NCI-H2081 (cell line): ENCODE measurements at regions not wholly inside any gene's neighbourhood (a gene's known extent, or its start where the extent isn't known, plus 50 kb on each side); places are given as distances from the start of the nearest gene placed in this dataset.
"Not testable (repeated sequence)": the region's sequence is repeated elsewhere in the genome, so short reads cannot be mapped to it uniquely, and the experiment has no call there.

Experiments
- DNase-seq, 2 experiments: peaks; one replicate each; lab custom pipeline; 2025; lab: John Stamatoyannopoulos, UW

DNA sequence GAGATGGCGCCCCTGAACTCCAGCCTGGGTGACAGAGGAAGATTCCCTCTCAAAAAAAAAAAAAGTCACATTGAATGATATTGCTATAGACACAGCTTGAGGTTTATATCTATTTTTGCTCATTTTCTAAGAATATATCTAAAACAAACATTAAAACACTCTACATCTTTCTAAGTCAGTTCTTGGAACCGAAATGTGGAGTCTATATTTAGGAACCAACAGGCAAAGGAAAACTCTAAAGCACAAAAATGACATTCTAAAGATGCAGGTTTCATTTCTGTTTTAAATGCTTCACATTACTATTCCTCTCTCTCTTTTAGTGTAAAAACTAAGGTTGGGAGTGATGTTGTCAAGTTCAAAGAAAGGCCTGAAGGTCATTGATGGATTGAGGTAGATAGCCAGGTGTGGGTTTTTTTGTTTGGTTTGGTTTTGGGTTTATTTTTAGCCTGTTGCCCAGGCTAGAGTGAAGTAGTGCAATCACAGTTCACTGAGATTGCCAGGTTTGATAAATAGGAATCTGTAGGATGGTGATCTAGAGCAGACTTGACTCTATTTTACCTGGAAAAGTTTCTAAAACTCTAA is 194.0 kb upstream of the RBBP8 start:
- no peak for DNase-seq

DNA sequence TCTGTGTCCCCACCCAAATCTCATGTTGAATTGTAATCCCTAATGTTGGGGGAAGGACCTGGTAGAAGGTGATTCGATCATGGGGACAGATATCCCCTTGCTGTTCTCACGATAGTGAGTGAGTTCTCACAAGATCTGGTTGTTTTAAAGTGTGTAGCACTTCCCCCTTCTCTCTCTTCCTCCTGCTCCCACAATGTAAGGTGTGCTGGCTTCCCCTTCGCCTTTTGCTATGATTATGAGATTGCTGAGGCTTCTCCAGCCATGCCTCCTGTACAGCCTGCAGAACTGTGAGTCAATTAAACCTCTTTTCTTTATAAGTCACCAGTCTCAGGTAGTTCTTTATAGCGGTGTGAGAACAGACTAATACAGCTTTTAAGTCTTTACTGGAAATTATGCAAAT is 193.3 kb upstream of the RBBP8 start:
- no peak for DNase-seq

DNA sequence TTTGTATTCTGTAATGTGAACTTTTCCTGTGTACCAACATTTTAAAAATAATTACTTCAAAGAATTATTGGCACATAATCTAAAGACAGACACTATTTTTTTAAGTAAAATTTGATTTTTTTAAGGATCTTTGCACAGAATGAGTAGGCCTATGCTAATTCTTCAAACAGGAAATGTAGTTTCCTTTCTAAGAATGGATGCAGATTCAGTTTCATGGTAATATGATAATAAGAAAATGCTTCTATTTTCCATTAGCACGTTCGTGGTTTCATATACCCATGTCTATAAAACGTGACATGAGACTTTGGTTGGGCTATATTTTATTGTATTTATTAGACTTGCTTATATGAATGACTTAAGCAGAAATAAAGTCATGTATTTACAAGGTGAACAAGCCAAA is 191.8 kb upstream of the RBBP8 start:
- DNase-seq = no peak

DNA sequence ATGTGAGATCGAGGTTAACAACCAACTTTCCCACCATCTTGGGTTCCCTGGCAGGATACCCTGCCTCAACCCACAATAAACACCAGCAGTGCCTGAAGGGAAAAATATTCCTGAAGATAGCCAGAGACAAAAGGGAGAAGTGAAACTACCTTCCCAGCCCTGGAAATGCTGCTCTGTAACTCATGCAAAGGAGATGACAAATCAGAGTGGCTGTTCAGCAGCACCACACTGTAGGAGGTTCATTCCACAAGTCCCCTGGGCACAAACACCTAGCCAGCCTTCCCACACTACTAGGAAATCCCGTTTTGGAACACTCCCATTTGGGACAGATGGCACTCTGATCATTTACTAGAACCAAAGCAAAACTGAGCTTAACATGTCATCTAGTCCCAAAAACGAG is 190.7 kb upstream of the RBBP8 start:
- DNase-seq = no peak

DNA sequence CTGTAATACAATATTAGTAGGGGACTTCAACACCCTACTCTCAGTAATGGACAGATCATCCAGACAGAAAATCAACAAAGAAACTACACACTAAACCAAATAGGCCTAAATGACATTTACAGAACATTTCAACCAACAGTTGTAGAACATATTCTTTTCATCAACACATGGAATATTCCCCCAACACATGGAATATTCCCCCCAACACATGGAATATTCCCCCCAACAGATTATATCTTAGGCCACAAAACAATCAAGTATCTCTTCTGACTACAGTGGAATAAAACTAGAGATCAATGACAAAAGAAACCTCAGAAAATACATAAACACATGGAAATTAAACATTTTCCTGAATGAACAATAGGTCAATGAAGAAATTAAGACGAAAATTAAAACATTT is 187.2 kb upstream of the RBBP8 start:
- DNase-seq = no peak

DNA sequence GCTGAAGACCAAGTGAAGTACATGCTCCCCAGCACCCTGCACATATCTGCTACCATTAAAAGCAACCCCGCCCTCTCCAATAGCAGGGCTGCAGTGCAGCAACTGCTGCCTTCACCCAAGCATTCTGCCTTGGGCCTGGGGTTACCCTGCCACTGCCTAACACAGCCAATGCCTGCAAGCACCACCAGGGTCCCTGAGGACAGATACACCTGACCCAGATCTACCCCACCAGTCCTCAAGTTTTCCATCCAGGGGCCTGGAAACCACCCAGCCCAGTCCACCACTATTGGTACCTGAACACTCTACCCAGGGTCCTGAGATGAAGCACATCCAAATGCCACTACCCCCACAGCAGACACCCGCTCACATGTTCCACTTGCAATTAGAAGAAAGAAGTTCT is 181.1 kb upstream of the RBBP8 start:
- DNase-seq = no peak

DNA sequence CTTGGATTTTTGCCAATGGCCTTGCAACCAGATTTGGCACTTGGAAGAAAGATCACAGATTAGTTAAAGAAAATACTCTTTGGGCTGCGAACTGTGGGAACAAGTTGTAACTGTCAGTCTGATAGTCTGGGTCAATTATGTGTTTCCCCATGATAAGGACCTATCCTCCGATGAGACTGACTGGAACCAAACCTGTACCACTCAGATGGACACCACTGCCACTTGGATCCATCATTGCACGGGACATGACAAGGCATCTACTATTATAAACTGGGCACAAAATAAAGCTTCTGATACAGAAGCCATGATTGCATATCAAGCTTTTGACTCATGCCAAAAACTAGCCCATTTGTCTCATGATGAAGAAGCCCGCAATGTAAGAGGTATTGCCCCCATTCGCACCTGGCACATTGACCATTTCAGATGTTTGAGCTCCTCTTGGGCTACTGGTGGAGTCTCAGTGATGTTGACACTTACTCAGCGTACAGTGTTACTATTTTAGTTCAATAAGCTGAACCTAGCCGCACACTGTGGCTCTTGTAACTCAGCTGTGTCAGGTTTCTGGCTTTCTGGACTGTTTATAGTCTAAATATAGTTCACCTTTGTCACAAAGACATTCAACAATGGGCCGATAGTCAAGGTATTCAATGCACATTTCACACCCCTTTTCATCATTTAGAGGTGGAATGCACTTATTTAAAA is 179.8 kb upstream of the RBBP8 start:
- no peak for DNase-seq

DNA sequence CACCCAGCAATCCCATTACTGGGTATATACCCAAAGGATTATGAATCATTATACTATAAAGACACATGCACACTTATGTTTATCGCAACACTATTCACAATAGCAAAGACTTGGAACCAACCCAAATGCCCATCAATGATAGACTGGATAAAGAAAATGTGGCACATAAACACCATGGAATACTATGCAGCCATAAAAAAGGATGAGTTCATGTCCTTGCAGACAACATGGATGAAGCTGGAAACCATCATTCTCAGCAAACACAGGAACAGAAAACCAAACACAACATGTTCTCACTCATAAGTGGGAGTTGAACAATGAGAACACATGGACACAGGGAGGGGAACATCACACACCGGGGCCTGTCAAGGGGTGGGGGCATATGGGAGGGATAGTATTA is 169.1 kb upstream of the RBBP8 start:
- not testable (repeated sequence) for DNase-seq

DNA sequence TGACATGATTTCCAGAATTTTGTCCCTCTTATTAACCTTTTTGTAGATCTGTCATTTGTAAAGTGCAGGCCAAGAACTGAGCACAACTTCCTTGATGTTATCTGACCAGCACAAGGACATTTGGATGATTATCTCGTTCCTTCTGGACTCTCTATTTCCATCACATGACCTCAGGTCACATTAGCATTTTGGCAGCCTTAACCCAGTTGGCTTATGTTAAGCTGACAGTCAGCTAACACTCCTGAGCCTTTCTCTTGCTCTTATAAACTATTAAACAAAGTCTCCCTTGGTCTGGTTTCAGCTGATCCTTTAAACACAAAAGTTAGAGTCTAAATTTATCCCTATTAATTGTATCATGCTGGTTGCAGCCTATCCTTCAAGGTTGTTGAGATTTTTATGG is 167.2 kb upstream of the RBBP8 start:
- no peak for DNase-seq

DNA sequence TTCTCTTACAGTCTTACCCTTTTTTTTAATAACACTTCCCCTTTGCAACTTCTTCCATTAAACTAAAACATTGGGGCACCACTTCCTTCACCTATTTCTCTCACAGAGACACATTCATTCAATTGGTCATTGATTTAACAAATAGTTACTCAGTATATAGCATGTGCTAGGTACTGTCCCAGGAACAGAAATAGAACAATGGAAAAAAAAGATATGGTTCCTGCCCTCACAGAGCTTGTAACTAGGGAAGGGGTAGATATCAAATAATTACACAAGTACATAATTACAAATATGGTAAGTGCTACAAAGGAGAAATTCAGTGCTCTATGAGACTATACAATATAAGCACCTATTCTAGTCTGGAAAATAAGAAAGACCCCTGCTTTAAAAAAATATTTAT is 165.5 kb upstream of the RBBP8 start:
- no peak for DNase-seq

DNA sequence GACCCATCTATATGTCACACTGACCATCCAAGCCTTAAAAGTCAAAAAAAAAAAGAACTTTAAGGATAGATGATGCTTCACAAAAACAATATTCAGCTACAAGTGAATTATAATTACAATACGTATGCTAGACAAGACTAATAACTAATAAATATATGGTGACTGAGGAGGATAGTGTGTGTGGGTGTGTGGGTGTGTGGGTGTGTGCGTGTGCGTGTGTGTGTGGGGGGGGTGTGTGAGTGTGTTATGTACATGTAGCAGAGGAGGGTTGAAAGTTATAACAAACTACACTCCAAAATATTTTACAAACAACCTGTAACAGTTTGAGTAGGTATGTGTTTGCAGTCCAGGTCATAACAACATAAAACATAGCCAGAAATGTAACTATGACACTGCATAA is 159.2 kb upstream of the RBBP8 start:
- no peak for DNase-seq

DNA sequence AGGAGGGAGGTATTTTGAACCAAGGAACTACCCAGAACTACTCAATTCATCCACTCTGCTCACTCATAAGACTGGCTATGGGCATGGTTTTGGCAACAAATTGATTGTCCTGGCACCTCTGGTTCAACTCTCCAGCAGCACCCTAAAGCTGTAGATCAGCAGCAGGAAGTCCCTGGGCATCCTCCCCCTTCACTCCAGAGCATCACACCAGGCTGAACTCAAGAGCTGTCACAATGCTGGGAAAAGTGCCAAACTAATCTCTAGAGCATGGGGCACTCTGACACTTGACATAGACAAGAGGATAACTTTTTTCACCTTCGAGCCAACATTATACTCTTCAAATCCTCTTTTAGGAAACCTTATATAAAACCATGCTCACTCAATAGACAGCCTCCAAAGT is 154.1 kb upstream of the RBBP8 start:
- no peak for DNase-seq

DNA sequence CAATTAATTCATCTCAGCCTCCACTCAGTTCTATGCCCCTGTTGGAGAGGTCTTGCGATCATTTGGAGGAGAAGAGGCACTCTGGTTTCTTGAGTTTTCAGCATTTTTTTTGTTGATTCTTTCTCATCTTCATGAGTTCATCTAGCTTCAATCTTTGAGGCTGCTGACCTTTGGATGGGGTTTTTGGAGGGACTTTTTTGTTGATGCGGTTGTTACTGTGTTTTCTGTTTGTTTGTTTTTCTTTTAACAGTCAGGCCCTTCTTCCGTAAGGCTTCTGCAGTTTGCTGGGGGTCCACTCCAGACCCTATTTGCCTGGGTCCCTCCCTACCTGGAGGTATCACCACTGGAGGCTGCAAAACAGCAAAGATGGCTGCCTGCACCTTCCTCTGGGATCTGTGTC is 149.9 kb upstream of the RBBP8 start:
- DNase-seq = no peak

DNA sequence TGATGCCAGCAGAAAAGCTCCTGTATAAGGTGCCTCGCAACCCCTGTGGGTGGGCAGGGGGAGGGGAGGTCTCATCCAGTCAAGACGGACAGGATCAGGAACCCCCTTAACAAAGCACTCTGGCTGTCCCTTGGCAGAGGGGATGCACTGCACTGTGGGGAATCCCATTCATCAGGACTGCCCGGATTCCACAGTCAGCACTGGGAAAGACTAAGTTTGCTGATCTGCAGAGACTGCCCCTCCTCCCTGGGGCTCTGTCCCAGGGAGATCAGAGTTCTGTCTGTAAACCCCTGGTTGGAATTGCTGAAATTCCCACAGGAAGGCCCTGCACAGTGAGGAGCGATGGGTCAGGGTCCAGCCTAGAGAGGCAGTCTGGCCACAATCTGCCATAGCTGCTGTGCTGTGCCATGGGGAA is 149.5 kb upstream of the RBBP8 start:
- DNase-seq = no peak

DNA sequence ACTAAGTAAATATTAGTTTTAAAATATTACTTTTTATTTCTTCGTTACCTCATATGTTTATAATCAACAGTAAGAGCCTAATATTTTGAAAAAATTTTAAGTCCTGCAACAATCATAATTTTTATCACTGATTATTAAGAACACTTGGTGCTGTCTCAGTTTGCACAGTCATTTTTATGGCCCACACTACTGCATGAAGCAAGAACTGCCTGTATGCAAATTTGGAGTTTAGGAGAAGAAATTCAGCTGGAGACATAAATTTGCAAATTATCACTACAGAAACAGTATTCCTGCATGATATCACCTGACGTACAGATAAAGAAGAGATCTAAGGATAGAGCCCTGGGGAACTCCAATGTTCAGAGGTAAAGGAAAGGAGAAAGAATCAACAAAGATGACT is 144.1 kb upstream of the RBBP8 start:
- no peak for DNase-seq

DNA sequence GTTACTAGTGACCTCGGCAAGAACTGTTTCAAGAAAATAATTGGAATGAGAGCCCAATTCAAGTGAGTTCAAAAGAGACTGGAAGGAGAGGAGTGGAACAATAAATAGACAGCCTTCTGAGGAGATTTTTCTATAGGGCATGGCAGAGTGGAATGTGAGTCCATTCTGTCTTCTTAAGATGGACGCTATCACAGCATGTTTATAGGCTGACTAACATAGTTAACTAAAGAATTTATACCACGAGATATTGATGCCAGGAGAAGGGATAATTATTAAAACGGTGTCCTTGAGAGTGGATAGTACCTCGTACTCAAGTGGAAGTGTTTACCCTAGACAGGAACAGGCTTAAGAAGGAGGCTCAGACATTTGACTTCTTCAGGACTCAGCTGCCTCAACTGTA is 143.5 kb upstream of the RBBP8 start:
- DNase-seq = no peak

DNA sequence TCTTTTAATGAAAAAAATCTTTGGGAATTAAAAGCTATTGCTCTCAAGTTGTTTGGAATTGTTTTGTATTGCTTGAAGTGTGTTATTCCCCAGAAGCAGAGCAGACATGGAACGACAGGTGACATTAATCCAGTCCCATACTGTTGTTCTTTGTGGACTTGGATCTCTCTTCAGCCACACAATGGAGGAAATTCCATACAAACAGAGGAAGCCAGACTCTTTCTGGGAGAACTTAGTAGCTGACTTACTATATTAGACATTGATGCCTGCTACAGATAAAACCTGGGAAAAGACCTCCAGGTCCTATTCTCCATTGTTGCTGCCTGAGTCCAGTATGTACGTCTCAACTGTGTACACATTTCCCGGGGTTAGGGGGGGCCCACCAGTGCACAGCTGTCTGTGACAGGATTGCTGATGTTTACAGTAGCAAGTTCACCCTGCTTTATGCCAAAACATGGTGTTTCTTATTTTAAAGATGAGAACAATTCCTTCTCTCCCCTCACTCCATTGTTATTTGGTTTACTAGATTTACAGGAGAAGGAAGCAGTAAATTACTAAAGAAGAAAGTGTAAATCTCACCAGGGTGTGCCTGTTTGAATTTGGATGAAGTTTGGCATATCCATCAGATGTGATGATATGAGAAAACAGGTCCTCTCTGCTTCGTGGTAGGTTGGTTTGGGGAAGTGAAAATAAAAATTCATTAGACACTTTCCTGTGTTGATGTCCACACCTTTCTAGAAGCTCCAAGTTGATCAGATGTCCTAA is 142.4 kb upstream of the RBBP8 start:
- DNase-seq = no peak

DNA sequence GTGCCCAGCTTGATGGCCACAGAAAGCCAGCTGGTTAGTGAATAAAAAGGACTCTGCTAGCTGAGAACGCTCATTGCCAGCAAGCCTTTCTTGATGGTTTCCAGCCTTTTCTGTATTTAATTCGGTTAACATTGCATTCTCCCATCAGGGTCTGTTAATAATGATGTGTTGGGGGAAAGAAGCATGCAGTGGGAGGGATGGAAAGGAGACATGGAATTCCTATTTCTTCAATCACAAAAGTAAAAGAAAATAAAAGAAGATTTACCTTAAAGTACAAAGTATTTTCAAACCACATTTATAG is 141.9 kb upstream of the RBBP8 start:
- no peak for DNase-seq

DNA sequence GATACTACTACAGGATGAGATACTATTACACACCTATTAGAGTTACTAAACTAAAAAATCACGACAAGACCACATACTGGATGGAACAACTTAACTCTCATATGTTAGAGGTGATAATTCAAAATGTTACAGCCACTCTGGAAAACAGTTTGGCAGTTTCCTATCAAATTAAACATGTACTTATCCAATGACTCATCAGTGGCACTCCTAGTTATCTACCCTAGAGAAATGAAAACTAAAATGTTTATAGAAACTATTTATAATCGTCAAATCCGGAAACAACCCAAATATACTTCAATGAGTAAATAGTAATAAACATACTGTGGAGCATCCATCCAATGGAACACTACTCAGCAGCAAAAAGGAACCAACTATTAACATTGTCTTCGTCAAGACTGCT is 137.0 kb upstream of the RBBP8 start:
- no peak for DNase-seq

DNA sequence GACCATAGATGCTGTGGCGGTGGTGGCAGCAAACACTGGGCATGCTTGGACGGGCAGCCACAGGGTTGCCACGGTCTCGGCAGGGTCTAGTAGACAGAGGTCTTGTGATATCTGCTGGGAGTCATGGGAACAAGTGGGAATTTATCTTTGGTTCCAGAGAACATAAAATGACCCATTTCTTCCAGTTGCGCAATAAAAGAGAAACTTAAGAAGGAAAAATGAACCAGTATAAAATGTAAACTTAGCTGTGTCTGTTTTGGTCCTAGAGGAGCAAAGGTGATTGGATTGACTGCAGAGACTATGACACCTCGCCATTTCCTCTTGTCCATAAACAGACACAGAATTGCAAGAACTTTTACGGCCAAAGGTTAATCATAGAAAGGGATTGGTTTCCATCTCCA is 132.6 kb upstream of the RBBP8 start:
- DNase-seq = no peak

DNA sequence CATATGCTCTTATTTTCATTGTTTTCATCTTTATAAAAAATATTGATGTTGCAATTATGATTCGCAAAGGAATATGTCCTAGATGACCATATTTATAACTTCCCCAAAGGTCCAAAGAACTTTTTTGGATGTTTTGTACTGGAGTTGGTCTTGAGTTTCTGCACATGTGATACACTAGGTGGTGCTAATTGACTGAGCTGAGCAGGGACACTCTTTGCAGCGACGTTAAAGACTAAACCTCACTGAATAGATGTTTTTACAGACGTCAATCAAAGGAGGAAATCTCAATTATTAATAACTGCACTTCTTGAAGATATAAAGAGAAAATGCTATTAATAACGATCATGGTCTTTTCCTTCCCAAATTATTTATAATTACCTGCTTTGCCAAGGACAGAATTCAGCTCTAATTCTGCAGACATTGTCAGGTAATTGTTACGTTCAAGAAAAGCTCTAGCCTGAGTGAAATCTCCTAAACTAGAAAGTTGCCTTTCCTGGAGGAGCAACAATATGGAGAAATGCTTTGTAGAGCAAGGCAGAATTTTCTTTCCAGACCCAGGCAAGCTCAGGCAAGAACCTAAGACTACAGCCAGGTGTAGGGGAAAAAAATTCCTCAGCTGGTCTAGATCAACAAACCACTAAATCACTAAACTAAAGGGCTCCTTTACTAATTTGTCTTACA is 119.3 kb upstream of the RBBP8 start:
- peak; percentile 25 to 46 for DNase-seq

DNA sequence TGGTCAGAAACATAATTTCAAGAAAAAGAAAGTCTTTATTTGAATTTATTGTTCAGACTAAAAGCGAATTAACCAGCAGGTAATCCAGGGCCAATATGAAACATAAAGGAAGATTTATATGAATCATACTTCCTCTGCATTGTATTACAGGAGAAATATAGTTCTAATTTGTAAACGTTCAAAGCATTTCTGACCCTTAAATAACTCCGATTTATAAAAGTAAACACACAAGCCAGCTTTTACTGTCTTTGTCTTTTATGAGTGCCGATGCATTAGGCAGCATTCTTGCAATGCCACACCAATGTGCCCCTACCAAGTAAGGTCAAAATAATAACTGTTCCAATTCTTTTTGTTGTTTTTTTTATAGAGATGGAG is 118.8 kb upstream of the RBBP8 start:
- no peak for DNase-seq
